Adrenal gland (tissue), 9 donors: ENCODE measurements at regions not wholly inside any gene's neighbourhood (a gene's known extent, or its start where the extent isn't known, plus 50 kb on each side); places are given as distances from the start of the nearest gene placed in this dataset.
"Not testable (repeated sequence)": the region's sequence is repeated elsewhere in the genome, so short reads cannot be mapped to it uniquely, and the experiment has no call there.

Source experiments
- DNase-seq, 7 donors: peaks; one replicate each; pipeline ENCODE4 v3.0.0-alpha.2; 2019 to 2020
- H3K27ac ChIP-seq, 5 donors: fragments of 200-600 bp; sonication (generic) in 4 of 5; 1 replicate in 3 of 5; 2 replicates in 2 of 5; pipeline versions ENCODE4 v1.5.1 to v1.8.0; 2016 to 2020; ENCODE audit warnings: mild to moderate bottlenecking in 1 of 5
- H3K27me3 ChIP-seq: fragments of 200-600 bp; 2 replicates; pipeline ENCODE4 v1.8.0; 2021
- H3K36me3 ChIP-seq, 2 donors: fragments of 200-600 bp; replicated peaks in 1 of 2; 1 replicate in 1 of 2; 2 replicates in 1 of 2; pipeline versions ENCODE4 v1.5.1 to v1.8.0; 2018 to 2022
- H3K4me1 ChIP-seq, 2 donors: fragments of 200-600 bp; replicated peaks in 1 of 2; 1 replicate in 1 of 2; 2 replicates in 1 of 2; pipeline versions ENCODE4 v1.5.1 to v1.8.0; 2018 to 2021
- H3K4me3 ChIP-seq, 4 donors: fragments of 200-600 bp; sonication (generic) in 3 of 4; one replicate each; pipeline ENCODE4 v1.5.1; 2016 to 2018
- H3K9me3 ChIP-seq, 3 donors: fragments of 200-600 bp; sonication (generic) in 1 of 3; replicated peaks in 1 of 3; 1 replicate in 2 of 3; 2 replicates in 1 of 3; pipeline versions ENCODE4 v1.5.1 to v1.8.0; 2016 to 2021
- CTCF ChIP-seq, 6 experiments: fragments of 450-650 bp in 4 of 6; fragments of 200-600 bp in 2 of 6; sonication (generic) in 1 of 6; IDR thresholded peaks; 1 replicate in 5 of 6; 2 replicates in 1 of 6; pipeline versions ENCODE4 v1.5.1 to v1.8.0; 2016 to 2021; ENCODE audit warnings: antibody characterized with exemption in 6 of 6, mild to moderate bottlenecking in 2 of 6, moderate library complexity in 1 of 6
- POLR2A ChIP-seq, 2 donors: fragments of 450-650 bp; IDR thresholded peaks; one replicate each; pipeline ENCODE4 v1.6.1; 2017; ENCODE audit warnings: antibody characterized with exemption in 2 of 2, mild to moderate bottlenecking in 2 of 2, moderate library complexity in 1 of 2
- WGBS, 4 donors: extraction: QIAGEN DNeasy Blood & Tissue Kit in 2 of 4; methylation state at CpG; one replicate each; pipeline versions ENCODE4 v1.1.5 to v1.1.7; 2013 to 2017; 5-methylcytosine and 5-hydroxymethylcytosine counted together
- intact Hi-C, 2 donors: fragments of 100-400 bp; cut with DNase I; formaldehyde crosslinking; loops; one replicate each; pipeline versions ENCODE4 v1.14.1 to v1.15.0; 2022 to 2023
- donor health status: healthy with polysubstance abuse.
- donor health status: Bipolar disorder and iron deficiency.
- donor health status: DM: yes; HTN: yes; CAD: no.
- donor health status: DM: no; HTN: no; CAD: no.
- donor health status: DM: no; HTN: no; CAD: no.

DNA sequence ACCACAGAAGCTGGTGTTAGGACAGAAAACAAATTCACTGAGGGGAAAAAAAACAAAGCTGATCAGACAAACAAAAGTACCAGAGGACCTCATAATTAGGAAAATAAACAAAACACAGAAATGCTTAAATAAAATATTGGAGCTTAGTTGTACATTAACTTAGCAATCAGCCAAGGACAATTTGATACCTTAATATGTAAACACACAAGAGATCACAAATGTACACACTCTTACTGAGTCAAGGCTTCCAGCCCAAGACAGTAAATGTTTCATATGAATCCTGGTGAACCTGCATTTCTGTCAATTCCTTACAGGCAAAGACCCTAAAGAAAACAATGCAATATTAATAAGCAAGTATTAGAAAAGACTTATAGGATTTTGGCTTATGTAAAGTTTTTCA lies 62.0 kb upstream of the SPTLC3 start:
- TF ChIP-seq POLR2A (IDR thresholded peaks at IDR 0.05), result no peak
- TF ChIP-seq CTCF (IDR thresholded peaks at IDR 0.05), result no peak
- H3K27ac ChIP-seq, result no peak overlapping the region
- intact Hi-C loops, result no loop called here
- DNase-seq, result no peak
- no peaks in the 10 kb centered on the region for H3K4me1 ChIP-seq
- no peaks in the 10 kb centered on the region for H3K27me3 ChIP-seq
- H3K36me3 ChIP-seq, result no peaks in the 10 kb centered on the region
- no peak overlapping the region for H3K4me3 ChIP-seq
- no peaks in the 10 kb centered on the region for H3K9me3 ChIP-seq

DNA sequence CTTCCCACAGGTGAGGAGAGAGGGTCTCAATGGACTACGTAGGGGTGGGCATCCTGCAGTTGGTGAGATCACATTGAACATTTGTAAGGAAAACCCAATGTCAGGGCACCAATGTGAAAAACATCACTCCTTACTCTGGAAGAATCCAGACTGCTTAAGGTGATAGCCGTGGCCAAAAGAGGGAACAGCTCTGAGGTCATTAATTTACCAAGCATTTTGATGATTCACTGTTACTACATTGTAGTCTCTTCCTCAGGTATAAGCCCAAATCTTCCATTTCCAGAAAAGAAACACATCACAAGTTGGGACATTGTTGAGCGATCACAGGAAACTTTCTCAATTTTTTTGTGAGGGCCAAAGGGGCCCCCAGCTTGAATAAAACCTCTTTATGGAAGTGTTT lies 61.1 kb upstream of the SPTLC3 start:
- H3K9me3 ChIP-seq, result no peaks in the 10 kb centered on the region
- intact Hi-C loops, result no loop called here
- WGBS, 4 donors, result 76 to 83% (median 79%) methylated on average over 3 of the region's 3 CpGs
- no peaks in the 10 kb centered on the region for H3K4me1 ChIP-seq
- TF ChIP-seq CTCF (IDR thresholded peaks at IDR 0.05) (no peak), POLR2A (IDR thresholded peaks at IDR 0.05) (no peak)
- no peaks in the 10 kb centered on the region for H3K36me3 ChIP-seq
- DNase-seq, result no peak
- no peak overlapping the region for H3K27ac ChIP-seq
- no peaks in the 10 kb centered on the region for H3K27me3 ChIP-seq
- no peak overlapping the region for H3K4me3 ChIP-seq

DNA sequence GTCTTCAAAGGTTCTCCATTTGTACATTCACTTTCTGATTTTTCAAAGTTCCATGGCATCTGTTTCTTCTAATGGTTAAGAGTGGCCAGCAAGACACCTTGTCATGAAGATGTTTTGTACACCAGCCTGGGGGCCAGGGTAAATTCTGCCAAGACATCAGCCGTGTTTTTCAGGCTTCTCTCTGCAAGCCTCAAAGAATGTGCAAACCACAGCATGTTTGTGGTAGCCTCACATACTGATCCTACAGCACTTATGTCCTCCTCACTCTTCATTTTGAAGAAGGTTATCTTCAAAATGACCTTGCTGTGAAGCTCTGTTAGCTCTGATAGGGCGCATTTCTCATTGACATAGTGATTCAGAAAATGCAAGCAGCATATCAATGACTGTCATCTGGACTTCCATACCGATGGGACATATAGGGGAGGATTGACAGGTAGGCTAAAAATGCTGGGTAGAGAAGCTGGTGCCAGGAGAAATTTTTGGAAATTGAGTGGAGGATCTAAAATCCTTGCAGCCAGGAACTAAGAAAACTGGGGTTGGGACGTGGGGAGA lies 59.3 kb upstream of the SPTLC3 start:
- no peak overlapping the region for H3K27ac ChIP-seq
- H3K36me3 ChIP-seq, result no peaks in the 10 kb centered on the region
- no peaks in the 10 kb centered on the region for H3K4me1 ChIP-seq
- intact Hi-C loops, result no loop called here
- WGBS, 4 donors, result 61 to 66% (median 63%) methylated on average over 4 of the region's 4 CpGs
- TF ChIP-seq CTCF (IDR thresholded peaks at IDR 0.05) (no peak), POLR2A (IDR thresholded peaks at IDR 0.05) (no peak)
- no peak overlapping the region for H3K4me3 ChIP-seq
- DNase-seq, result no peak
- H3K9me3 ChIP-seq, result no peaks in the 10 kb centered on the region
- H3K27me3 ChIP-seq, result no peaks in the 10 kb centered on the region

DNA sequence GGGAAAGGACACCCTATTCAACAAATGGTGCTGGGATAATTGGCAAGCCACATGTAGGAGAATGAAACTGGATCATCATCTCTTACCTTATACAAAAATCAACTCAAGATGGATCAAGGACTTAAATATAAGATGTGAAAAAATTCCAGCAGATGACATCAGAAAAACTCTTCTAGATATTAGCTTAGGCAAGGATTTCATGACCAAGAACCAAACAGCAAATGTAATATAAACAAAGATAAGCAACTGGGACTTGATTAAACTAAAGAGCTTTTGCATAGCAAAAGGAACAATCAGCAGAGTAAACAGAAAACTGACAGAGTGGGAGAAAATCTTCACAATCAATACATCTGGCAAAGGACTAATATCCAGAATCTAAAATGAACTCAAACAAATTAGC lies 54.5 kb upstream of the SPTLC3 start:
- H3K4me1 ChIP-seq, H3K27ac ChIP-seq, H3K9me3 ChIP-seq, H3K27me3 ChIP-seq, H3K4me3 ChIP-seq, H3K36me3 ChIP-seq, DNase-seq, intact Hi-C loops: not testable (repeated sequence)

- no peaks in the 10 kb centered on the region for H3K36me3 ChIP-seq
- no peaks in the 10 kb centered on the region for H3K9me3 ChIP-seq
- no peak for DNase-seq
- no peaks in the 10 kb centered on the region for H3K27me3 ChIP-seq
- 65 to 77% (median 69%) methylated on average over 3 of the region's 3 CpGs for WGBS, 4 donors
- intact Hi-C loops, result no loop called here
- H3K27ac ChIP-seq, result no peak overlapping the region
- H3K4me3 ChIP-seq, result no peak overlapping the region
- TF ChIP-seq POLR2A (IDR thresholded peaks at IDR 0.05), result no peak
- no peaks in the 10 kb centered on the region for H3K4me1 ChIP-seq
Observed at GRCh38 chr20:12955611-12956010, 53.2 kb upstream of the SPTLC3 start.
